Ascending aorta (tissue), 2 donors: ENCODE measurements at regions not wholly inside any gene's neighbourhood (a gene's known extent, or its start where the extent isn't known, plus 50 kb on each side); places are given as distances from the start of the nearest gene placed in this dataset.
A peak's percentile ranks its signal among the peaks of the same experiment; 100 is the strongest.

Experiments
- DNase-seq, 2 donors: peaks; one replicate each; pipeline ENCODE4 v3.0.0-alpha.2; 2019; ENCODE audit warnings: low spot score in 2 of 2
- H3K27ac ChIP-seq, 2 donors: fragments of 200-600 bp; sonication (generic); one replicate each; pipeline ENCODE4 v1.5.1; 2016 to 2017; ENCODE audit warnings: mild to moderate bottlenecking in 1 of 2
- H3K27me3 ChIP-seq: fragments of 200-600 bp; sonication (generic); one replicate; pipeline ENCODE4 v1.5.1; 2017
- H3K36me3 ChIP-seq, 2 donors: fragments of 200-600 bp; sonication (generic); one replicate each; pipeline ENCODE4 v1.5.1; 2016
- H3K4me1 ChIP-seq, 2 donors: fragments of 200-600 bp; sonication (generic); one replicate each; pipeline ENCODE4 v1.5.1; 2016 to 2017; ENCODE audit warnings: mild to moderate bottlenecking in 1 of 2
- H3K4me3 ChIP-seq, 2 donors: fragments of 200-600 bp; sonication (generic); one replicate each; pipeline ENCODE4 v1.5.1; 2016 to 2017; ENCODE audit warnings: mild to moderate bottlenecking in 1 of 2
- H3K9me3 ChIP-seq, 2 donors: fragments of 200-600 bp; sonication (generic); one replicate each; pipeline ENCODE4 v1.5.1; 2016
- CTCF ChIP-seq, 3 experiments: fragments of 200-600 bp in 2 of 3; fragments of 450-650 bp in 1 of 3; sonication (generic) in 2 of 3; IDR thresholded peaks; one replicate each; pipeline ENCODE4 v1.5.1; 2016 to 2019; ENCODE audit warnings: antibody characterized with exemption in 3 of 3, mild to moderate bottlenecking in 1 of 3, moderate library complexity in 1 of 3
- intact Hi-C: fragments of 100-400 bp; cut with DNase I; formaldehyde crosslinking; loops from one replicate; pipeline ENCODE4 v1.15.1; 2023

GRCh38 chr6:44533421-44533820 lies 145.9 kb downstream of the CDC5L start:
- H3K27ac ChIP-seq, result no peak overlapping the region
- H3K36me3 ChIP-seq, result no peaks in the 10 kb centered on the region
- no peaks in the 10 kb centered on the region for H3K9me3 ChIP-seq
- TF ChIP-seq CTCF (IDR thresholded peaks at IDR 0.05), result no peak
- no peaks in the 10 kb centered on the region for H3K4me1 ChIP-seq
- H3K4me3 ChIP-seq, result no peak overlapping the region
- intact Hi-C loops, result no loop called here
- peak in 1 of 2 donors; percentile 28 for DNase-seq
- H3K27me3 ChIP-seq, result no peaks in the 10 kb centered on the region

GRCh38 chr6:44534291-44534690 lies 146.8 kb downstream of the CDC5L start:
- intact Hi-C loops, result no loop called here
- DNase-seq, result no peak
- Histone ChIP-seq H3K4me3 (no peak overlapping the region), H3K36me3 (no peaks in the 10 kb centered on the region), H3K27ac (no peak overlapping the region), H3K4me1 (no peaks in the 10 kb centered on the region), H3K9me3 (no peaks in the 10 kb centered on the region), H3K27me3 (no peaks in the 10 kb centered on the region)
- TF ChIP-seq CTCF (IDR thresholded peaks at IDR 0.05), result no peak

- DNase-seq, result no peak
- Histone ChIP-seq H3K27me3 (no peaks in the 10 kb centered on the region), H3K27ac (no peak overlapping the region), H3K9me3 (no peaks in the 10 kb centered on the region), H3K4me1 (no peaks in the 10 kb centered on the region), H3K36me3 (no peaks in the 10 kb centered on the region), H3K4me3 (no peak overlapping the region)
- intact Hi-C loops, result no loop called here
- TF ChIP-seq CTCF (IDR thresholded peaks at IDR 0.05), result no peak
Measured at GRCh38 chr6:44535446-44535845, 147.9 kb downstream of the CDC5L start.

GRCh38 chr6:44535967-44536366 lies 148.5 kb downstream of the CDC5L start:
- DNase-seq, result no peak
- TF ChIP-seq CTCF (IDR thresholded peaks at IDR 0.05), result no peak
- intact Hi-C loops, result no loop called here
- H3K4me1 ChIP-seq, result no peaks in the 10 kb centered on the region
- H3K27ac ChIP-seq, result no peak overlapping the region
- no peaks in the 10 kb centered on the region for H3K27me3 ChIP-seq
- no peaks in the 10 kb centered on the region for H3K36me3 ChIP-seq
- H3K9me3 ChIP-seq, result no peaks in the 10 kb centered on the region
- no peak overlapping the region for H3K4me3 ChIP-seq

GRCh38 chr6:44537306-44538049 lies 150.0 kb downstream of the CDC5L start:
- TF ChIP-seq CTCF (IDR thresholded peaks at IDR 0.05), result no peak
- Histone ChIP-seq H3K9me3 (no peaks in the 10 kb centered on the region), H3K4me3 (no peak overlapping the region), H3K27me3 (no peaks in the 10 kb centered on the region), H3K4me1 (no peaks in the 10 kb centered on the region), H3K27ac (no peak overlapping the region), H3K36me3 (no peaks in the 10 kb centered on the region)
- intact Hi-C loops, result no loop called here
- DNase-seq, result peak in 1 of 2 donors; percentile 30
